Transverse colon (tissue), 4 donors: ENCODE measurements at regions not wholly inside any gene's neighbourhood (a gene's known extent, or its start where the extent isn't known, plus 50 kb on each side); places are given as distances from the start of the nearest gene placed in this dataset.

ENCODE experiments used
- POLR2AphosphoS5 ChIP-seq, 3 donors: sonication (generic); formaldehyde crosslinking; IDR thresholded peaks; one replicate each; pipeline ENCODE4 v1.6.1; 2016; ENCODE audit warnings: antibody characterized with exemption in 3 of 3
- TF ChIP-seq, protein P1 (sequence below), 5 experiments: fragments of 200-600 bp in 3 of 5; fragments of 450-650 bp in 2 of 5; sonication (generic) in 3 of 5; IDR thresholded peaks; 1 replicate in 2 of 5; 2 replicates in 3 of 5; pipeline ENCODE4 v1.5.1; 2016 to 2017; ENCODE audit warnings: antibody characterized with exemption in 5 of 5, inconsistent platforms in 3 of 5, mild to moderate bottlenecking in 2 of 5, moderate library complexity in 1 of 5

DNA sequence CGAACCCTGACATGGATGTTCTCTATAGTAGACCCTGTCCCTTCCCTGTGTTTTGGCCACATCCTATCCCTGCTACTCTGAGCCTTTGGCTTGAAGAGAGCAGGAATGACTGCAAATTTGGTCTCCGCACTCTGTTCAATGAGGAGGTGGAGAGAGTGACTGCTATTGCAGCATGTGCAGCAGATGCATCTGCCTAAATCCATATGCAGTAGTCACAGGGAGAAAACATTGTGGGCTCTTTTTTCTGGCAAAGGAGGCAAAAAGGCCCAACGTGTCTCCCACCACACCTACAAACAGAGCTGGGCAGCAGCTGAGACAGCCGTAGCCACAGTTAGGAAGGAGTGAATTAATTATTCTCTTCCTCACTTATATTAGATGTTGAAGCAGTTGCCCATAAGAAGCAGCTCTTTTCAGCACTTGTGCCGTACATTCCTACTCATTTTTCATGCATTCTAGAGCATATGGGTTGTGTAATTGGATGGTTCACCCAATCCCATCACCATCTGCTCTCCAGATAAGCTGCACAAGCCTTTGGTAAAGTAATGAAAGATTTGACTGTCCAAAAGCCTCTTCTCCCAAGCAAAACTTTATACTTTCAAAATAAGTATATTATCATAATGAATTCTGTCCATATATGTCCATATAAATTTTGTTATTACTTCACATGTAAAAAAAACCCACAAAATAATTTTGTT, 147.9 kb upstream of the FAM47A start:
- no peak for TF ChIP-seq POLR2AphosphoS5 (IDR thresholded peaks at IDR 0.05)
- TF ChIP-seq, protein P1, sequence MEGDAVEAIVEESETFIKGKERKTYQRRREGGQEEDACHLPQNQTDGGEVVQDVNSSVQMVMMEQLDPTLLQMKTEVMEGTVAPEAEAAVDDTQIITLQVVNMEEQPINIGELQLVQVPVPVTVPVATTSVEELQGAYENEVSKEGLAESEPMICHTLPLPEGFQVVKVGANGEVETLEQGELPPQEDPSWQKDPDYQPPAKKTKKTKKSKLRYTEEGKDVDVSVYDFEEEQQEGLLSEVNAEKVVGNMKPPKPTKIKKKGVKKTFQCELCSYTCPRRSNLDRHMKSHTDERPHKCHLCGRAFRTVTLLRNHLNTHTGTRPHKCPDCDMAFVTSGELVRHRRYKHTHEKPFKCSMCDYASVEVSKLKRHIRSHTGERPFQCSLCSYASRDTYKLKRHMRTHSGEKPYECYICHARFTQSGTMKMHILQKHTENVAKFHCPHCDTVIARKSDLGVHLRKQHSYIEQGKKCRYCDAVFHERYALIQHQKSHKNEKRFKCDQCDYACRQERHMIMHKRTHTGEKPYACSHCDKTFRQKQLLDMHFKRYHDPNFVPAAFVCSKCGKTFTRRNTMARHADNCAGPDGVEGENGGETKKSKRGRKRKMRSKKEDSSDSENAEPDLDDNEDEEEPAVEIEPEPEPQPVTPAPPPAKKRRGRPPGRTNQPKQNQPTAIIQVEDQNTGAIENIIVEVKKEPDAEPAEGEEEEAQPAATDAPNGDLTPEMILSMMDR (IDR thresholded peaks at IDR 0.05), result no peak
